Head of caudate nucleus (tissue), 42 donors: ENCODE measurements at regions not wholly inside any gene's neighbourhood (a gene's known extent, or its start where the extent isn't known, plus 50 kb on each side); places are given as distances from the start of the nearest gene placed in this dataset.
A peak's percentile ranks its signal among the peaks of the same experiment; 100 is the strongest.

ENCODE experiments used
- DNase-seq, 42 donors: peaks; one replicate each; pipeline versions ENCODE4 v3.0.0 to v3.0.0-alpha.2; 2020 to 2021; ENCODE audit warnings: mixed read lengths in 7 of 42
- intact Hi-C: fragments of 100-400 bp; cut with DNase I; formaldehyde crosslinking; loops from one replicate; pipeline ENCODE4 v1.15.0; 2022

GRCh38 chr6:164889980-164890379, 419.4 kb downstream of the C6orf118 start:
- intact Hi-C loops, result no loop called here
- no peak for DNase-seq

DNA sequence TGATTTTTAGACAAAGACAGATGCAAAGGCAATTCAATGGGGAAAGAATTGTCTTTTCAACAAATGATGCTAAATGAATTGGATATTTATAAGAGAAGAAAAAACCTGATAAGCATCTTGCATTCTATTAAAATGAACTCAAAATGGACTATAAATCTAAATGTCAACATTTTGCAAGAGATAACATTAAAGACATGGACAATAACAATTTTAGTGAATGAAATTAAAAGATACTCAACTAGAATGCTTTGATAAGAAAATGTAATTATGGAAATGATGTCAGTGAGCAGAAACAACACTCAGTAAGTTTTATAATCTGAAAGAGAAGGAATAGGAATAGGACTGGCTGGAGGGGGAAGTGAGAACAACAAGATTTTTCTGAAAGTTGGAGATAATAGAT, 421.7 kb downstream of the C6orf118 start:
- no peak for DNase-seq
- intact Hi-C loops, result no loop called here

DNA sequence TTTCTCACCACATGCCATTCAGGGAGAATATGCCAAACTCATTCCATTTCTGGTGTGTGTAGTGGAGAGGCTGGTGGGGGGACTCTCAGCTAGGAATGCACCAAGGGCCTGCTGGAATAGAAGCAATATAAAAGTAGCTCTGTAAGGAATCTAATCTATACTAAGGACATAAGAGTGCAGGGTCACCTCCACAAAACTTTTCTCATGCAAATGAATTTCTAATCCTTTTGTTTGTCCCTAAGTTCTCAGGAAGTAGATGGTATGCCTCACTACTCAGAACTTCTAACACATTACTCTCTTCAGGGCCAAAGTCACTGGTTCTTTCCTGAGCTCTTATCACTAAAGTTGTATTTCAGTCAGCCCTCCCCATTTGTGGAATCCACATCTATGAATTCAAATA, 427.2 kb downstream of the C6orf118 start:
- intact Hi-C loops, result no loop called here
- no peak for DNase-seq

GRCh38 chr6:164871783-164872182, 437.6 kb downstream of the C6orf118 start:
- intact Hi-C loops, result no loop called here
- DNase-seq, result no peak

DNA sequence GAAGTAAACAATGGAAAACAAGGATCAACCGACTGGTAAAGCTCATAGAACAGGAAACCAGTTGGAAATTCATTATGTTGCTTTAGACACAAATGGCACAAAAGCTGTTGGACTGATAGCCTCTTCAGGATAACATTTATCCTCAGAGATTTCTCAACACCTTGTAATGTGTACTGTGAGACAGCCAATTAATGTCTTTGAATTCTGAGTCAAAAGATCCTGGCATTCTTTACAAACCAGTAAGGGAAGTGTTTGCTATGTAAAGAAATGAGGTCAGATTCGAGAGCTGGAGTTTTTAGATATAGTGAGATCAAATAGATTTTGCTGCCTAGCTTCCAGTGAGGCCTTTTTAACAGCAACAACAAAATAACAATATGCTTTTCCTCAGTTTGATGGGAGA, 439.2 kb downstream of the C6orf118 start:
- DNase-seq, result no peak
- intact Hi-C loops, result no loop called here

DNA sequence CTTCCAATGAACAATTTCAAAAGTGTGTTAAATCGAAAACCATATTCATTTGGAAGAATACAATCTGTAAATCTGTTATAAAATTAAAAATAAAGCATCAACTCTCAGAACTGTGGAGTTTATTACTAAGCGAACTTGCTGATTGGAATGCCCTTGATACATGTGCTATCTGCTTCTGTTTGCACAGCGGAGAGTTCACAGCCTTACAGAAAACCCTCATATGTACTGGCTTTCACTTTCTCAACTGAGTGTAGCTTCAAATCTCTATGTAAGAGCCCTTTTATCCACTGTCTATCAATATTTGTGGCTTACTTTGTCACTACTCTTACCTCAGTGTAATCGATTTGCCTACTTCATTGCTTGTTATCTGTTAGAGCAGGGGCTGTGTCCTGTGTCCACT, 447.4 kb downstream of the C6orf118 start:
- intact Hi-C loops, result no loop called here
- DNase-seq, result no peak

GRCh38 chr6:164859816-164860215, 449.6 kb downstream of the C6orf118 start:
- intact Hi-C loops, result no loop called here
- DNase-seq, result peak in 22 of 42 donors; percentile 2 to 69 (median 22)

DNA sequence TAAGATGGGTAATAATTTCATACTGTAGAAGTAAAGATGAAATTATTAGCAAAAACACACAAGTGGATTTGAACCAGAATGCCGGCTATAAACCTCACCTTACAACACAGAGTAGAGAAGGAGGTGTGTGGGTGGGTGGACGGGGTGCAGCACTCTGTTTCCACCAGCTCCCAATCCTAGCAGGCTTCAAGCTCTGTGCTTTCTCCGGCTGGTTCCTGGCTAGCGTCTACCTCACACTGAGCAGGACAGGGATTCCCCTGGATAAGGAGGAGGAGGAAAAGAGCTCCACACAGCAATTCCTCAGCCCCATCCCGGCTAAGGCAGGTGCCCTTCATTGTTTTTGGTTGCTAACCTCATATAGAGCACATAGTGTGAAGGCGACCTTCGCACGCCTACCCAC, 453.3 kb downstream of the C6orf118 start:
- intact Hi-C loops, result no loop called here
- peak in 2 of 42 donors; percentile 4 to 10 for DNase-seq

GRCh38 chr6:164855281-164855680, 454.1 kb downstream of the C6orf118 start:
- intact Hi-C loops, result no loop called here
- DNase-seq, result no peak

DNA sequence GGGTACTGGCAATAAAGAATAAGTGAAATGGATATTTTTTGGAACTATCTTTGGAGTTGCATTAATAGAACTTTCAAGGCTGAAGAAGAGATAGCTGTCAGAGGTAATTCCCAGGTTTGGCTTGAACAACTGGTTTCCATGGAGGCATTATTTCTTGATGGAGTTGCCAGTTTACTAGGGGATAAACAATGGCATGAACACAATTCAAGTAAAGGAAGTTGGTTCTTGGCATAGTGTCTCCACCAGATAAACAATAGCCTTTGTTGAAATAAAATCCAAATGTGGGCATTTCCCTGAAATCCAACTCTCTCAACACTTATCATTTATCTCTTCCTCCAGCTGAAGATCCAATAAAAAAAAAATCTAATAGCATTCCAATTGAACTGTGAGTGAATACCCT, 454.9 kb downstream of the C6orf118 start:
- no peak for DNase-seq
- intact Hi-C loops, result no loop called here

GRCh38 chr6:164845773-164846172, 463.6 kb downstream of the C6orf118 start:
- DNase-seq, result no peak
- intact Hi-C loops, result no loop called here

DNA sequence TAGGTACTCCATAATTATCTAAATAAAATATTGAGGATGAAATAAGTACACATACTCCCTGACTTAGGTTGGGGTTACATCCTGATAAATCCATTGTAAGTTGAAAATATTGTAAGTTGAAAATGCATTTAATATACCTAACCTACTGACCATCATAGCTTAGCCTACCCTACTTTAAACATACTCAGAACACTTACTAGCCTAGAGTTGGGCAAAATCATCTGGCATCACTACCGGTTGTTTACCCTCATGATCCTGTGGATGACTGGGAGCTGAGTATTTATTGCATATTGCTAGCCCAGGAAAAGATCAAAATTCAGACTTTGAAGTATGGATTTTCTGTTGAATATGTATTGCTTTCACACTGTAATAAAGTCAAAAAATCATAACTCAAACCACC, 467.3 kb downstream of the C6orf118 start:
- intact Hi-C loops, result no loop called here
- no peak for DNase-seq

DNA sequence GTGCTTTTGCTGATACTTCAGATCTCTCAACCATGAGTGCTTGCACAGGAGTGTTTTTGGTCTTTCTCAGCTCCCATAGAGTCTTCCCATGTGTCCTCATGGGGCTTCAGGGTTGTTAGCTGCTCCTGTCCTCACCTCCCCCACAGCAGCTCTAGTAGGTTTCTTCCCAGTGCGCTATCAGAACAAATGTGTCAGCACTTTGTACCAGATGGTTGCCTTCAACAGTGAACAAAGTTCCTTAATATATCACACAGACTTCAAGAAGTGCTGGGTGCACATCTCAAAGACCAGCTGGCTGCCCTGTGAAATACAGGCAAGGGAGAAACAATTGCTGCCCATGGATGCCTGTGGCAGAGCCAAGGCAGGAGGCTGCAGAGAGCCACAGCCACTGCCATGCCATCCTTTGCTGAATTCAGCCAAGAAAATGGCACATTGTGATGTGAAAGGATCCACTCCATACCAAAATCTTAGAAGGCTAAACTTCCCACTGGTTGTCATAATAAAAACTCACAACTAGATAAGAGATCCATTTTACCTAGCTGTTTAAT, 471.3 kb downstream of the C6orf118 start:
- intact Hi-C loops, result no loop called here
- no peak for DNase-seq

- intact Hi-C loops, result no loop called here
- DNase-seq, result no peak
Measured at GRCh38 chr6:164836486-164836885, 472.9 kb downstream of the C6orf118 start.

DNA sequence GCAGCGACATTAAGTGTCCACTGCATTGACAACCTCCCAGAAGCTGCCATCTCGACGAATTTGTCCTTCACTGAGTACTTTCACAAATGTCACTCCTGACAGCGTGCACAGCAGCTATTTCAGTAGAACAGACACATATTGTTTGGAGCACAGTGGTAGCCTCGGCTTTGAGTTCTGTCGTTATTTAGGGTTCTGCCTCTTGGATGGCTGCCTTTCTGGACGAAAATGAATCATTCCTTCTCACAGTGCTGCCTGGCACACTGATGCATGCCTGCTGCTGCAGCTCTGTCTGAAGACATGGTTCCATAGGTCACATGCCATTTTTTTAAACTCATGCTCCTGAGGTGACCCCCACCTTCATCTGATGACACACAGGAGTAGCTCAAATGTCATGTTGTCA, 477.0 kb downstream of the C6orf118 start:
- intact Hi-C loops, result no loop called here
- DNase-seq, result peak in 38 of 42 donors; percentile 5 to 81 (median 50)

DNA sequence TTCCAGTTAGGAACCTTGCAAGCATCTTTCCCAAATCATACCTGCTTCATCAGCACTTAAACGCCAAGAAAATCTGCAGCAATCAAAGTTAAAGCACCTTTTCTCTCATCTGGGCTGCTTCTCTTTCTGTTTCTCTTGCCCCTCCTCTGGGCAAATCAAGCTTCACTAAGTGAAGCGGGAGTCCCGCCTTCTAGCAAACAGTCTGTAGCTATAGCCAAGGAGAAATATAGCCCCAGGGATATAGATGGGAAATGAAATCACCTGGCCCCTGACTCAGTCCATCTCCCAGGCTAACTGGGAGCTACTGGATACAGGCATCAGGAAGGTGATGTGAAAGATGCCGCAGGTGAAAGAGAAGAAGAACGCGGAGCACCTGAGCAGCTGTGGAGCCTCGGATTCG, 481.9 kb downstream of the C6orf118 start:
- intact Hi-C loops, result no loop called here
- peak in 1 of 42 donors; percentile 8 for DNase-seq

DNA sequence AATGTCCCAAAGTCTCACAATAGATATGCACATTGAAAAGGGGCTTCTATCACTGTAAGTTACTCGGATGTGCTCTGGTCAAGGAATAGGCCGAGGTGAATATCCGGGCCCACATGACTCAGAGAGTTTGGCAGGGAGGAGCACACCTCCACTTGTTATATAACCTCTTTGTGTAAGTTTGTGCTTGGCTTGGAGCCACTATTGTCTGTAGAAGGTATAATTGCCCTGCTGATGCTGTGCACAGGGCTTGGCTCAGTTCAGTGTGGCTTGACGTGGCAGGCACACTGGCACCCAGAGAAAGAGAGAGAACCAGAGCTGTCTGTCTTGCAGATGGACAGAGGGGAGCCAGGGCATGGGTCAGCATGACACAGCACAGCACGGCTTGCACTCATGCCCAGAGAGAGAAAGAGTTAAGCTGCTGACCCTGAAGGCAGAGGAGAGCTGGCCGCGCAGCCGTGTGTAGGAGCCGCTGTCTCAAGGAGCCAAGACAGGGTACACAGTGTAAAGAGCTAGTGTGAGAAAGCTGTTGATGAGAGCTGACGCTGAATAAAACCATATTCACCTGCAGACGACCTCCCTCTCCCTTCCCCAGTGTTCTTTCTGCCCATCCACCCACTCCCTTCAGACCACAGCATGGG, 482.5 kb downstream of the C6orf118 start:
- intact Hi-C loops, result no loop called here
- DNase-seq, result peak in 17 of 42 donors; percentile 3 to 54 (median 13)

DNA sequence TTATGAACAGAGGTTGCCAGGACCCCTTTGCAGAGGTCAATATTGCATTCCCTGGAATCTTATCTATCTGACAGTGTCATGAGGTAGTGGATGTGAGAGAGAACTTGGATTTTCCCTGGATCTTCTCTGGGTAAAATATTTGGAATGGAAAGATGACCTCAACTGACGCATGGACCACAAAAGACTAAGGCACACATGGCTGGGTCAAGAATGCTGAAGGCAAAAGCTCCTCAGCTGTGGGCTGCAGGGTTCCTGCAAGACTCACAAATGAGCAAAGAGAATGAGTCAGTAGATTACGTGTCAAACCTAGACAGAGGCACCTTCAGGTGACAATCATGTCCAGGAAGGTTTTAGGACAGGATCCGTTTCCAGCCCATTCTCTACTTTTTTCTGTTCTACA, 484.0 kb downstream of the C6orf118 start:
- intact Hi-C loops, result no loop called here
- no peak for DNase-seq

GRCh38 chr6:164817662-164818061, 491.7 kb downstream of the C6orf118 start:
- intact Hi-C loops, result no loop called here
- no peak for DNase-seq

- intact Hi-C loops, result no loop called here
- DNase-seq, result no peak
Measured at GRCh38 chr6:164812706-164813105, 496.7 kb downstream of the C6orf118 start.

DNA sequence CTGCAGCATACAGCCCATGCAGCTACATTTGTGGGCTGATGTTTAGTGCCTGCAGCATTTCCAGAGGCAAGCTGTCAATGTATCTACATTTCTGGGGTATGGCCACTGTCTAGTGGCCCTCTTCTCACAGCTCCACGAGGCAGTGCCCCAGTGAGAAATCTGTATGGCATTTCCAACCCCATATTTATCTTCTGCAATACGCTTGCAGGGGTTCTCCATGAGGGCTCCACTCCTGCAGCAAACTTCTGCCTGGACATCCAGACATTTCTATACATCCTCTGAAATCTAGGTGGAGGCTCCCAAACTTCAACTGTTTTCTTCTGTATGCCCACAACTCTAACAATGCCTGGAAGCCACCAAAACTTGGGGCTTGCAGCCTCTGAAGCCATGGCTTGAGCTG, 502.3 kb downstream of the C6orf118 start:
- no peak for DNase-seq
- intact Hi-C loops, result no loop called here
